Activated CD8-positive, alpha-beta memory T cell treated with anti-CD3 and anti-CD28 coated beads, Interleukin-2, amount 50 U/mL, for 4 hours (primary cell): ENCODE measurements at regions not wholly inside any gene's neighbourhood (a gene's known extent, or its start where the extent isn't known, plus 50 kb on each side); places are given as distances from the start of the nearest gene placed in this dataset.
"Not testable (repeated sequence)": the region's sequence is repeated elsewhere in the genome, so short reads cannot be mapped to it uniquely, and the experiment has no call there.

Experiments
- DNase-seq: peaks from one replicate; pipeline ENCODE4 v3.0.0-alpha.2; 2020

DNA sequence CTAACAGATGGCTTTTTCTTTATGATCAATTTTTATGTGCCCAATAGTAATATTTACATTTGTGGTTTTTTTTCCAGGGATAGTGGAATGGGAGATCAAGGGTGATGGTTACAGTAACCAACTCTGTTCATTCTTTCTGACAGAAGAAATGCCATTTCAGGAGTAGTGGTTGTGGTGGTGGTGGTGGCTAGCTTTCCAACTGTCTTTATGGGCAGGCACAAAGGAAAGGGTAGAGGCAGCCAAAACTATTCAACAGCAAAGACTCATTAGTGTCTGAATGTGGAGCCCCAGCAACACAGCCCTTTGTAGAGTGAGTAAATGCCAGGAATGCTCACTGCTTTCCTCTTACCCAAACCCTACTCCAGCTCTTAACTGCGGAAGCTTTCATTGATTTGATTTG, 227.7 kb downstream of the RND3 start:
- no peak for DNase-seq

DNA sequence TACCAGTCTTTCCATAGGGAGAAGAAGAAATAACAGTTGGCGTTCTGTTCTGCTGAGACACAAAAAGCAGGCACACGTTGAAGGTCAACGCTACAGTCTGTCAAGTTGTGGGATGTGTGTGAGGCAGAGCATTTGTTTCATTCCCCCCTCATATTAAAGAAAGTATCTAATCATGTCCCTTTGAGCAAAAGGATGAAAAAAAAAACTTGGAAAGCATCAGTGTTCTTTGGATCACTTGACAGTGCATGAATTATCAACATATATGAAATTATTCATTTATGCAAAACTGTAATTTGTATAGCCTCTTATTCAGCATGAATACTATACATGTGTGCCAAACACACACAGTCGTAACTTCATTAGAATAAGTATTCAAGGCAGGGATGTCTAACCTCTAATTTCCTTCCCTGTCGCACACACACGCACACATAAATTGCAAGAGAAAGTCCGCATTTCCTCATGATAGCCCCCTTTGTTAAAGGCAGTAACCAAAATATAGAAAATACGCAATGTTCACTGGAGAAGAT, 228.6 kb downstream of the RND3 start:
- no peak for DNase-seq

DNA sequence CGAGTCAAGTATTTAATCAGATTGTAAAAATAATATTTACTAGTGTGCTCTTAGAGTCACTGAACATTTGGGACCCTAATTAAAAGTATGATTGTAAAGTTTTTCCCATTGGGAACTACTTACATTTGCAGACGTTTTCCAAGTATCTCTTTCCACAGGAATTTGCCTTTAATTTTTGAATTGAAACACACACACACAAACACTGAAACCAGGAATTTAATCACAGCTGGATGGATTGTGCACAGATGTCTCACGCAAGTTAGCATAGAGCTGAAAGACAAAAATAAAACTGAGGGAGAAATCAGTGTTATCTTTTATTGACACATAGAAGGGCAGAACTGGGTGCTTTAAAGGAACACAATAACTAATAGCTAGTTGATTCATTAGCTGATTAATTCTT, 230.7 kb downstream of the RND3 start:
- DNase-seq, result no peak

DNA sequence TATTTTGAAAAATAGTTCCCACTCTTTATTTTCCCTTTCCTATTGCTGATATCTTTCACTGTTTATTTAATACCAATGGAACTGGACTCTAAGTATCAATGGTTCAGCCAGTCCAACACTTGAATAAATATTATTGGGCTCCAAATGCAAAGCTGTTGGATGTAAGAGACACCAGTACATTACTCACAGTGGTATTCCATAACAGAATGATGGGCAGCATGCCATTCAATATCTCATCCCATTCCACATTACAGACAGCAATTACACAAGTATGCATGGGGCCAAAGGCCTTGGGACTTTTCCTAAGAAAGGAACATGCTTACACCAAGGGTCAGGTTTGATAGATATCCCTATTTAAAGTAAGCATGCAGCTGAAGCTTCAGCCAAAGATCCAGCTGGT, 231.9 kb downstream of the RND3 start:
- no peak for DNase-seq

DNA sequence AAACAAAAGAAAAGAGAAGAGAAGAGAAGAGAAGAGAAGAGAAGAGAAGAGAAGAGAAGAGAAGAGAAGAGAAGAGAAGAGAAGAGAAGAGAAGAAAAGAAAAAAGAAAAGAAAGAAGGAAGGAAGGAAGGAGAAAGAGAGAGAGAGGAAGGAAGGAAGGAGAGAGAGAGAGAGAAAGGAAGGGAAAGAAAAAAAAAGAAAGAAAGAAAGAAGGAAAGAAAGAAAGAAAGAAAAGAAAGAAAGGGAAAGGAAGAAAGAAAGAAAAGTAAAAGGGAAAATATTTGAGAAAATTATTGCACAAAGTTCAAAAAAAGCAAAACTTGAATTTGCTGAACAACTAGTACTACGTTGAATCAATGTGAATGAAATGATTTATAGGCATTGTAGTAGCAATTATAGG, 237.7 kb downstream of the RND3 start:
- not testable (repeated sequence) for DNase-seq

DNA sequence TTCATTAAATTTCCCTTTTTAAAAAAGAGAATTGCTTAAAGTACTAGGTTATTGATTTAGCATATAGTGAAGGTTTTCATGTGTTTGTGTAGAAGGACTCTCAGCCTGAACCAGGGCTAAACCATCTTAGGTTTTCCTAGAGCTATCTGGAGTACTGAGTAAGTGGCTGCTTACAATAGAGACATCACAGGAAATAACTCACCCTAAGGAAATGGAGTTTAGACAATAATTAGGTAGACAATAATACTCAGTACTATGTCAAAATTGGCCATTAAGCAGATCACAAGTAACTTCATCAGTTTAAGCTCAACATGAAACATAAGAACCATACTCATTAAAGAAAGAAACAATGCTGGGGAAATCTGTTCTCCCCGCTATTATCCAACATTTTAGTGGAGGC, 240.0 kb downstream of the RND3 start:
- DNase-seq, result no peak

DNA sequence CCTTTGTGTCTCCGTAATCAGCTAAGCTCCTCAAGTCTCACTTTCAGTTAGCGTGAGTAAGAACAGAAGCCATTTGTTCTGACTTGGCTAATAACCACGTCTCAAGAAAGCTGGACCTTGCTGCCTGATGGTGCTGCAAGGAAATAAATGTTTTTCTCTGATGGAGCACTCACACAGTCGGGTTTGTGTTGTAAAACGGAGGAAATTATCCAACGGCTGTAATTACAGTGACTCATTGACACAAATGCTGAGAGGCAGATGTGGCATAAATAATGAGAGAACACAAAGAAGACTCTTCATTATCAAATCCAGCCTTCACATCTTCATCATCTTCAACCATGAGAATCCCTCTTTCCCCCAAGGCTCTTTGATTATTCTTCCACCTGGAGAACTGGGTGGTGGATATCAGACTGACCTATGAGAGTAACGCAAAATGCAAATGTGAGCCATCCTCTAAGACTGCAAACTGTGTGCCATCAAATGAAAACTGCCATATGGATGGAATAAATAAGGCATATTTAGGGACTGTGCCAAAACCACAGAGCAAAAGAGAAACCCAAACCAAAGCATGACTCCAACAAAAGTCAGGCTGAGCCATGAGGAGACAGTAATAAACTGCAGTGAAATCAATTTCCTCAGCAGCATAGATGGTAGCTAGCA, 252.6 kb downstream of the RND3 start:
- no peak for DNase-seq

DNA sequence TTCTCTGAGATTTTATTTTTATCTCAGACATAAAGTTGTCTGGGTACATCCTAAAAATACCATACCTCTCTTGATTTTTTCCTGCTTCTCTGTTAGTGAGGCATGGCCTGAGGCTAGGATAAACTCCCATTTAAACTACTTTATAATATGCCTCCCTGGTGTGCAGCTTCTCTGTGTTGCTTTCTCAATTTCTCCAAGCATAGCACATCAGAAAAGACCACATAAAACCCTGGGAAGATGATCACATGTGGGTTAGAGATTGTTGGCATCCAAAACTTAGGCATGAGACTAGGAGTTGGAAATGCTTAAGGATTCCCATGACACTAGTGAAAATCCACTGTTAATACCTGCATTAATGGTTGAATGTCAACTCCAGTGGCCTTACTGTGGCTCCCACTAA, 254.6 kb downstream of the RND3 start:
- no peak for DNase-seq

DNA sequence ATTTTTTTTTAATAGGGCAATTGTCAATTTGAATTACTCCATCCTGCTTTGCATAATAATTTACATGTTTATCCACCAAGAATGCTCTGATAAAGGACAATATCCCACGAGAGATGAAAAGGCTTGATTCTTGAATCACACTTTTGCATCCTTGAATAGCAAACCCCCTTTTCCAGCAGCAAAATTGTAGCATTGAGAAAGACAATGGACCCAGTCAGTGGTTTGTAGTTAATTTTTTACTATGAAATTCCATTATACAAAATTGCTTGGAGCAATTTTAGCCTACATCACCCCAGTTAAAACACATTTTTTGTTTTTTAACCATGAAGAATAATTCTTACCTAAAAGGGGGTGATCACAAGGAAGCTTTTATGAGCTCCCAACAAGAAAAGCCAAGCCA, 255.1 kb downstream of the RND3 start:
- DNase-seq, result no peak

DNA sequence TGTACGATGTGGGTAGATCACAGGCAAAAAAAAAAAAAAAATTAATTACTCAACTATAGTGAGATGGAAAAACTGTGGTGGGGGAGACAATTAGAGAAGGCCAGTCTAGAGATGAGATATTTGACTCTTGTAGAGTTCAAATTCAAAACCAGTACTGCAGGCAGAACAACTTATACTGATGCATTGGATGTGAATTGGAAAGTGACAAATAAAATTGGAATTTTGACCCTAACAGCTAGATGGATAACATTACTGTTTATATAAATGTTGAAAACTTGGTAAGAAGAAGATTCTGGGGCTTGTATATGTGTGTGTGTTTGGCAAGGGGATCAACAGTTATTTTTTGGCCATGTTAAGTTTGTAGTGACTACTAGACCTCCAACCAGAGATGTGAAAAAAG, 256.9 kb downstream of the RND3 start:
- DNase-seq, result no peak

DNA sequence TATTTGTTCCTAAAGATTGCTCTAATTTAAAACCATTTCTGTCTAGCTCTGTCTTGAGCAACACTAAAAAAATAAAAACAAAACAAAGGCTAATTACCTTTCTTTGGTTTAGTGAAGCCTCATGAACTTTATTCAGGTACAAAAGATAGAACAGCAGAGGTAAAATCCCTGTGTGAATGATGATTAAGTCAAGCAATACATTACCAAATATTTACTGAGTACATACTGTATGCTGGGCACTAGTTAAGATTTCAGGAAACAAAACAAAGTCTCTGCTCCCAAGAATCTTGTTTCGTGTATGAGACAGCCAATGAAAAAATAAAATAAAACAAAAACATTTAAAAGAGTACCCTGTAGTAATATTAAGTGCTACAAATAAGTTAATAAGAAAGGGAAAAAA, 257.5 kb downstream of the RND3 start:
- no peak for DNase-seq

DNA sequence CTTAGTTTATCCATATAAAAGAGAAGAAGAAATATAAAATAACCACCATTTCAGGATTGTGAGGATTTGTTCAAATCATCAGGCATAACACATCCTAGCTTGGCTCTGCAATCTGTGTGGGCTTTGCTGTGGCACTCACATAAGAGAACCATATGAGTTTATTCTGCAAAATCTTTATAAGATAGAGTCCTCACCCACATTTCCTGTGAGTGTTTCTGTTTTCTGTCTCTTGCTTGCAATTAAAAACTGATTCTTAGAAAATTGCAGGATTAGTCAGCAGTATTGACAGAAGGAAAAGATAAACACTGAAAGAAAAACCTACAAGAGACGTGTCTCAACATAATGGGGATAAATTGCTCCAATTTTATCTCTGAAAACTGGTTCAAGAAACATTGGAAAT, 258.5 kb downstream of the RND3 start:
- DNase-seq, result no peak

DNA sequence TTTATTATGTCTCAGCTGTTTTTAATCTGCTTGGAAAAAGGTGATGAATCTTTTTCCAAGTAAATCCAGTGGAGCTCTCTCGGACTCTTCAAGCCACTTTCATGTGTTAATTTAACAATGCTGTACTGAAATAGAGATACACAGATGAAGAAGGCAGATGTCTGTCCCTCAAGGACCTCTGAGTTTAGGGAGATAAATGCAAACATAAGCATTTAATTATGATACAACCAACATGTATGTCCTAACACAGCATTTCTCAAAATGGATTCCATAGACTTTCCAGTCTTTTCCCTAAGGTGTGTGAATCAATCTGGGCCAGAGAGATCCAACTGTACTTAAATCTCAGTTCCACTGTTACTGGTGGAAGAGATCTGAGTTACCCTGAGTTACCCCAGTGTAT, 262.4 kb downstream of the RND3 start:
- DNase-seq, result no peak

DNA sequence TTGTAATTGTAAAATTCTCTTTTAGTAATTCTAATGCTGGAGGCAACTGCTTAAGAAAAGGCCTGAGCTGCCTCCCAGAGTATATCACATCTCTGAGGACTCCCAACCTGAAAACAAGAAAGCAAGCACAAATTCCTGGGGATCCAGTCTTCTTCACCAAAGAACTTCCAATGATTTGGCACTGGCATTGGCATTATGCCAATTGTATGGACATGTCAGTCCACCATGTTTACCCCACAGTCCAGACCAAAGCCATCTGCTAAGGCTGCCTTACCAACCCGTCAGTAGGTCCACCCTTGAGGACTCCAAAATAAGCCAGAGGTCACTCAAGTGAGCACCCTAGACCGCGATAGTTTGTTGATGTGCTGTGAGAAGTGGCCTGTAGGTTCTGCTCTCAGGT, 263.1 kb downstream of the RND3 start:
- no peak for DNase-seq

DNA sequence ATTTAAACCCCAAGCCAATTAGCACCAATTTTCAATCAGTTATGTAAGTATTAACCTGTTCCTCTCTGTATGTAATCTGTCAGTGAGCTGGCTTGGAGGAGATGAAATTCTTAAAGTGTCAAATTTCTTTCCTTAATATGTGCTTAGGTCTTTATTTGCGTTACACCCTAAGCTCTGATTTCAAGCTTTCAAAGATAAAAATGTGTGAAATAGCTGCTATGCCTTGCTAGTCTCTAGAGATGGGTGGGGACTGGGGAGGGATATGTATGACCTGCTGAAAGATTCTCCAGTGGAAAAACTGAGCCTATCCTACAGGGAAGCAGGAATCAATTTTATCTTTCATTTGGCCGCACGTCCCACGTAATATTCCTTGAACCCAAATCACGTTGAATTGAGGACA, 264.5 kb downstream of the RND3 start:
- DNase-seq, result no peak

DNA sequence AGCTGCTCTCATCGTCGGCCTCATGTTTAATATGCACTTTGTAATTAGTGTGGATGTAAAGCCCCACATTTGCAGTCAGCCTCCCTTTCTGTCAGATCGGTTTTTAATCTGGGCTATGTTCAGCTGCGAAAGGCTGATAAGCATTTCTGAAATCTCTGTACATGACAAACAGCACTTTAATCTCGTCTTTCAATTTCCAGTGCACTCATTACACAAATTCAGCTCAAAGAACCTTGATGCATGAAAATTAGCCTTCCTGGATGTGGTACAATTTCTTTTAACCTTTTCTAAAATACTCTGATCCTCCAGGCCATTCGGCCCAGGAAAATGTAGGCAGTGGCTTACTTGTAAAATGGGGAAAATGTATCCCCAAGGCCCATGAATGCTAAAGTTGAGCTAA, 265.1 kb downstream of the RND3 start:
- DNase-seq, result no peak

DNA sequence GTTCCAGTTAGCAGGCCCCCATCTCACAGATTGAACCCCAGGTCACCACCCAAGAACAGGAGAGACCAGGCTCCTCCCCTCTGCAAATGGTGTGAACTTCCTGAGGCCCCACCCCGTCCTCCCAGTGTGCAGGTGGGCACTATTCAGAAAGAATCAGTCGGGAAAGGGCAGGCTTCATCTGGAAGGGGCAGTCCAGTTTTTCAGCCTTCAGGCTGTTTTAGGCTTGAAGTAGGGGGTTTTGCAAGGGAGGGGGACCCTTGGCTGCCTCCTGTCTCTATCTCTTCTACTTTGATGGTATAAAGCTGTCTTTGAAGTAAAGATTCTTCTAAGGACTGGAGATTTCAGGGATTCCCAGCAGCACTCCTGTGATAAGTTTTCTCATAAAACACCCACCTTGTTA, 267.6 kb downstream of the RND3 start:
- DNase-seq, result no peak

DNA sequence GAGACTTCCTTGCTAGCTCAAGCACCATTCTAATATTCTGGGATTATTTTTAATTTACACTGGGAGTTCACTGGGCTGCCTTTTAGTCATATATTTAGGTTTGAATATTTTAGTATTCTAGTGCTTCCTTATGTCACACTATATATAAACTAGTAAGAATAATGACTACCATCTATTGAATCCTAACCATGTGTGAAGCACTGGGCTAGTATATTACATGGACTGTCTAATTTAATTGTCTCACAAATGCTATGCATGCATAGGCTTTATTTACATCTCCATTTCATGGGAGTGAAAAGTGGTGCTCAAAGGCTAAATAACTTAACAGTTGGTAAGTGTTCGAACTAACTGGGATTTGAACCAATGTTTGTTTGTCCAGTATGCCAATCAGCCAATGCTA, 272.4 kb downstream of the RND3 start:
- DNase-seq, result no peak

DNA sequence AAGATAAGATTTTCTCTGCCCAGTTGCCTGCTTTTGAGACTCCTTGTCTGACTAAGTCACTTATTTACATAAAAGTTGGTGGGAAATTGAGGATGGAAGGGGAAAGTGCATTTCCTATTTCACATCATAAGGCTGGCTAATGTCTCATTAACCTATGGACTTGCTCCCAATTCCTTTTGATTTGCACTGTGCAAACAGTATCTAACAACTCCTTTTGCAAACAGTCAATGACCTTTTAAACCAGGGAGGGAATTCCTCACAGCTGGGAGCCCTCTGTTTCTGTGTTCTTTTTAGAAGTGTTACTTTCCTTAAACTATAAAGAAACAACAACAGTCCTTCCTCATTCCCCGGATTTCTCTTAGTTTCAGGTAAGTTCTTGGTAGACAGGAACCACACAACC, 272.8 kb downstream of the RND3 start:
- DNase-seq, result no peak

DNA sequence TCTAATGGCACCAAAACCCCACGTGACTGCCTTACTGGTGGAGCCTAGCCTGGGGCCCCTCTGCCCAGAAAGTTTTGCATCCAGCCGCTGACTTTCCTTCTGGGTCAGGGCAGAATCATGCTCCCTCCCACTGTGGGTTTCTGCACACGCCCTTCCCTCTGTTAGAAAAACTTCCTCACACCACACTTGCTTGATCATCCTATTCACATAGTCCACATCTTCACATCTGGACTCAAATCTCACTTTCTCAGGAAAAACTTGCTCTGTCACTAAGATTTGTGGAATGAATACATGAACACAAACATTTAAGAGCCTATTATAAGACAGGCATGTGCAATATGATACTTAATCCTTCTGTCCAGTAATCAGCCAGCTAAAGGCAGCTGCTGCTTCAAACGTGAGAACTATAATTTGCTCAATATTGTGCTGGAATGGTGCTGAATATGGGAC, 274.7 kb downstream of the RND3 start:
- DNase-seq, result no peak

DNA sequence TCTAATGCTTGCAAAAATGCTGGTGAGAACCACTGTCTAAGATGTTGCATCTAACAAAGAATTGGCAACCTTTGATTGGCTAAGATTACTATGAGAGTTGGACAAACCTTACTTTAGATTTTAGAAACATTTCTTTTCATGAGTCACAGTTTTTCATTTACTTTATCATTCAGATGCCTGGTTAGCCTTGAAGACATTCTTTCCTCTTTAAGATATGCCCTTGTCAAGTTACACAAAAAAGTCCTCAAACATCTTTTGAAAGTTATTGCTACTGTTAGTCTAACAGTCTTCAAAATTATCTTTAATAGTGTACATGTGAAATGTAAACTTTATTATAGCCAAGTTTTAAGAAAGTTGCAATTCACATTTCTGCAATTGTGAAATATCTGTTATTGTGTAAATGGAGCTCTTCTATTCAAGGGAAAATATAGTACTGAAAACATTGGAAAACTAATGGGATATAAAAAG, 276.3 kb downstream of the RND3 start:
- DNase-seq, result no peak

DNA sequence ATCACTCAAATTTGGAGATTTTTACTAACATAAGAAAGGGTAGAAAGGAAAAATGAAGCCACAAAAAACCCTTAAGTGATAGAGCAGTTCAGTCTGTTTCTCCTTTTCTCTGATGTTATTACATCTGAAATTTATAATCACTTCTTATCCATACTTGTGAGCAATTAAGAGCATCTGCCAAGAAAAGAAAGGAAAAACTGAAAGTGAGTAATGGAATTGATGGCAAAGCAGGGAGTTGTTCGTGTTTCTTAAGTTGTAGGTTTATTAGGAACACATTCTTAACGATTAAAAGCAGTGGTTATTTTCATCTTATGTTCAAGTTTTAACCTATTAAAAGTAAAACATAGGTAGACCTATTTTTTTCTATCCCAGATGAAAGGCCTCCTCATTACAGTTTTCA, 277.7 kb downstream of the RND3 start:
- no peak for DNase-seq

DNA sequence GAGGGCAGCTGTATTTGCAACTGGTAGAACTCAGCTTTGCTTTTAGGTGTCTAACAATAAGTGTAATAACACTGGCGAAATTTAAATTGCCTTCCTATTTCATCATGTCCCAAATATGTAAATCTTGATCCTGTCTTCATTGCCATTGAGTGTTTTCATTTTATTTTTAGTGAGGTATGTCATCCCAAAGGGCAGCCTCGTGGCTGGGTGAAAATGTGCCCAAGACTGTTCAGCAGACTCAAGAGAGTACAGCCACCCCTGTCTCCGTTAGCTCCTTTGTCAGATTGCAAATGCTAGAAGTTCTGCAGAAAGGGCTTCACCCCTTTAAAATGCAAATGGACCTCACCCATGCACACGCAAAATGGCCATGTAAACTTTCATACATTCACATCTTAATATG, 278.8 kb downstream of the RND3 start:
- DNase-seq, result no peak

DNA sequence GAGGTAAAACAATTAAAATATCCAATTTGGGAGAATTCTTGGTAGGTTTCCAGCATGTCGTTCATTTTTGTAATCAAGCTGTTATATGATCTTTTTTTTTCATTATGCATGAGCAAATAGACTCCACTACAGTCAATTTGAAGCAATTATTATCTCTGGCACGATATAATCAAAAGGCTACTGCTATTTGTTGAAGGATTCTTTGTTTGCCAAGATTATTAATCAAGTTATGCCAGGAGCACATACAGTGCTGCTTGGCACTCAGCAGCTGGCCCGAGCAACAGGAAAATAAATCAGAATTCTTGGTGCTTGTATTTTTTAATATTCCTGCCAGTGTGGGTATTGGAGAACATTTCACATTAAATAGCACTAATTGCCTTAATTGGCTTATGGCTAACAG, 279.5 kb downstream of the RND3 start:
- no peak for DNase-seq

DNA sequence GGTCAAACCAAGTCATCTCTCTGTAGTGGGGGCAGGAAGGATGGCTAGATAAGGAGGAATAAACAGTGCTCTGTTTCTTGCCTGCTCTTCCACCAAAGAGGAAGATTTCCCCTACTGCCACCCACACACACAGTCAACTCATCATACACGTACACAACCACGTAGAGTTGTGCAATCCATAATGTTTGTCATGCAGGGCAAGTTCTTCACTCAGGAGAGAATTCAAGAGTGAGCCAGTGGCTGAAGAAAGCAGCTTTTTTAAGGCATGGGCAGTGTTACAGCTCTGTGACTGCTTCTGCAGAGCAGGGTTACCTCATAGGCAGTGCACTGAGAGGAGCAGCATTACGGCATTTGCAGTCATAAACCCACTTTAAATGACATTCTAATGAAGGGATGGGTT, 283.0 kb downstream of the RND3 start:
- DNase-seq, result no peak
